Neural progenitor cell (in vitro differentiated cells): ENCODE measurements at regions not wholly inside any gene's neighbourhood (a gene's known extent, or its start where the extent isn't known, plus 50 kb on each side); places are given as distances from the start of the nearest gene placed in this dataset.

Experiments
- DNase-seq: peaks from one replicate; pipeline ENCODE4 v3.0.0-alpha.2; 2016; ENCODE audit warnings: low spot score
- H2AFZ ChIP-seq: fragments of 200-600 bp; sonication (generic); replicated peaks from 2 replicates; pipeline ENCODE4 v1.6.1; 2016; ENCODE audit warnings: antibody characterized with exemption
- H3F3A ChIP-seq: fragments of 200-600 bp; sonication (generic); 2 replicates; pipeline ENCODE4 v1.6.1; 2016; ENCODE audit warnings: antibody characterized with exemption, low read depth
- H3K27ac ChIP-seq: fragments of 200-600 bp; sonication (generic); 2 replicates; pipeline ENCODE4 v1.5.1; 2016; ENCODE audit warnings: mild to moderate bottlenecking
- H3K27me3 ChIP-seq: fragments of 200-600 bp; sonication (generic); 2 replicates; pipeline ENCODE4 v1.6.1; 2016; ENCODE audit warnings: mild to moderate bottlenecking, moderate library complexity
- H3K36me3 ChIP-seq: fragments of 200-600 bp; sonication (generic); 2 replicates; pipeline ENCODE4 v1.5.1; 2016
- H3K4me1 ChIP-seq: fragments of 200-600 bp; sonication (generic); 2 replicates; pipeline ENCODE4 v1.6.1; 2016; ENCODE audit warnings: mixed run types
- H3K4me2 ChIP-seq: fragments of 200-600 bp; sonication (generic); 2 replicates; pipeline ENCODE4 v1.6.1; 2016
- H3K4me3 ChIP-seq: fragments of 200-600 bp; sonication (generic); 2 replicates; pipeline ENCODE4 v1.5.1; 2016
- H3K79me2 ChIP-seq: fragments of 200-600 bp; sonication (generic); 2 replicates; pipeline ENCODE4 v1.6.1; 2016; ENCODE audit warnings: low read depth
- H3K9ac ChIP-seq: fragments of 200-600 bp; sonication (generic); 2 replicates; pipeline ENCODE4 v1.6.1; 2016
- H3K9me3 ChIP-seq: fragments of 200-600 bp; sonication (generic); 2 replicates; pipeline ENCODE4 v1.5.1; 2016; ENCODE audit warnings: low read depth
- H4K20me1 ChIP-seq: fragments of 200-600 bp; sonication (generic); 2 replicates; pipeline ENCODE4 v1.6.1; 2016; ENCODE audit warnings: low read depth
- H3K27ac Mint-ChIP-seq: 3 replicates; pipeline ENCODE4 v1.8.0; 2021; ENCODE audit warnings: mixed read lengths
- H3K27me3 Mint-ChIP-seq: 2 replicates; pipeline ENCODE4 v1.8.0; 2022; ENCODE audit warnings: low read depth, mild to moderate bottlenecking, inconsistent platforms, moderate library complexity, mixed read lengths; ENCODE audit not compliant: insufficient read depth
- H3K36me3 Mint-ChIP-seq: 3 replicates; pipeline ENCODE4 v1.8.0; 2021; ENCODE audit warnings: mixed read lengths
- H3K4me1 Mint-ChIP-seq: 3 replicates; pipeline ENCODE4 v1.8.0; 2021; ENCODE audit warnings: mixed read lengths
- H3K4me3 Mint-ChIP-seq: 3 replicates; pipeline ENCODE4 v1.8.0; 2021; ENCODE audit warnings: mild to moderate bottlenecking, moderate library complexity, mixed read lengths
- H3K9me3 Mint-ChIP-seq: 3 replicates; pipeline ENCODE4 v1.8.0; 2020; ENCODE audit warnings: mixed read lengths
- CTCF ChIP-seq: fragments of 200-600 bp; sonication (generic); IDR thresholded peaks from 2 replicates; pipeline ENCODE4 v1.5.1; 2017; ENCODE audit warnings: antibody characterized with exemption, mild to moderate bottlenecking
- EZH2 ChIP-seq: fragments of 200-600 bp; sonication (generic); IDR thresholded peaks from 2 replicates; pipeline ENCODE4 v1.6.1; 2017; ENCODE audit warnings: antibody characterized with exemption, mild to moderate bottlenecking, moderate library complexity
- EZH2phosphoT487 ChIP-seq: fragments of 200-600 bp; sonication (generic); IDR thresholded peaks from 2 replicates; pipeline ENCODE4 v1.6.1; 2017; ENCODE audit warnings: antibody characterized with exemption

GRCh38 chrX:110511238-110511637 is 152.6 kb downstream of the RTL9 start:
- no peak overlapping the region for H3K27ac Mint-ChIP-seq
- no peaks in the 10 kb centered on the region for H3K36me3 Mint-ChIP-seq
- Histone ChIP-seq H3K9ac (no peak overlapping the region), H2AFZ (no peak overlapping the region), H3K27me3 (no peaks in the 10 kb centered on the region), H3K4me3 (no peak overlapping the region), H3K36me3 (no peaks in the 10 kb centered on the region), H4K20me1 (no peaks in the 10 kb centered on the region), H3K9me3 (no peaks in the 10 kb centered on the region), H3F3A (no peaks in the 10 kb centered on the region), H3K79me2 (no peaks in the 10 kb centered on the region), H3K4me2 (no peak overlapping the region), H3K4me1 (peaks cover 21% of the 10 kb centered on the region), H3K27ac (no peak overlapping the region)
- no peak for DNase-seq
- H3K27me3 Mint-ChIP-seq, result peaks cover 2% of the 10 kb centered on the region
- no peaks in the 10 kb centered on the region for H3K9me3 Mint-ChIP-seq
- H3K4me3 Mint-ChIP-seq, result no peak overlapping the region
- TF ChIP-seq EZH2phosphoT487, result no peak
- TF ChIP-seq CTCF, result no peak
- no peak for TF ChIP-seq EZH2
- H3K4me1 Mint-ChIP-seq, result peaks cover 27% of the 10 kb centered on the region

GRCh38 chrX:110512341-110512740 is 153.7 kb downstream of the RTL9 start:
- Mint-ChIP-seq H3K27me3 (peaks cover 2% of the 10 kb centered on the region), H3K9me3 (no peaks in the 10 kb centered on the region), H3K4me3 (no peak overlapping the region), H3K36me3 (no peaks in the 10 kb centered on the region), H3K27ac (no peak overlapping the region), H3K4me1 (peaks cover 27% of the 10 kb centered on the region)
- no peak overlapping the region for H3K4me2 ChIP-seq
- H3K4me1 ChIP-seq, result peaks cover 21% of the 10 kb centered on the region
- no peak for TF ChIP-seq EZH2
- TF ChIP-seq EZH2phosphoT487, result no peak
- no peak for TF ChIP-seq CTCF
- H3F3A ChIP-seq, result no peaks in the 10 kb centered on the region
- no peak for DNase-seq
- no peak overlapping the region for H3K27ac ChIP-seq
- no peak overlapping the region for H2AFZ ChIP-seq
- H4K20me1 ChIP-seq, result no peaks in the 10 kb centered on the region
- H3K4me3 ChIP-seq, result no peak overlapping the region
- H3K36me3 ChIP-seq, result no peaks in the 10 kb centered on the region
- H3K27me3 ChIP-seq, result no peaks in the 10 kb centered on the region
- H3K9me3 ChIP-seq, result no peaks in the 10 kb centered on the region
- H3K79me2 ChIP-seq, result no peaks in the 10 kb centered on the region
- no peak overlapping the region for H3K9ac ChIP-seq

GRCh38 chrX:110514509-110514908 is 155.9 kb downstream of the RTL9 start:
- Histone ChIP-seq H3K4me2 (no peak overlapping the region), H3K79me2 (no peaks in the 10 kb centered on the region), H3K9me3 (no peaks in the 10 kb centered on the region), H3K36me3 (no peaks in the 10 kb centered on the region), H3F3A (no peaks in the 10 kb centered on the region), H3K4me1 (peaks cover 13% of the 10 kb centered on the region), H3K4me3 (no peak overlapping the region), H3K9ac (no peak overlapping the region), H3K27ac (no peak overlapping the region), H2AFZ (no peak overlapping the region), H3K27me3 (no peaks in the 10 kb centered on the region), H4K20me1 (no peaks in the 10 kb centered on the region)
- Mint-ChIP-seq H3K9me3 (no peaks in the 10 kb centered on the region), H3K4me3 (no peak overlapping the region), H3K4me1 (peaks cover 18% of the 10 kb centered on the region), H3K36me3 (no peaks in the 10 kb centered on the region), H3K27me3 (peaks cover 2% of the 10 kb centered on the region), H3K27ac (no peak overlapping the region)
- no peak for TF ChIP-seq EZH2
- TF ChIP-seq CTCF, result no peak
- TF ChIP-seq EZH2phosphoT487, result no peak
- no peak for DNase-seq

- no peaks in the 10 kb centered on the region for H3F3A ChIP-seq
- H3K27me3 Mint-ChIP-seq, result no peaks in the 10 kb centered on the region
- no peaks in the 10 kb centered on the region for H3K27me3 ChIP-seq
- no peaks in the 10 kb centered on the region for H3K9me3 ChIP-seq
- no peak overlapping the region for H3K27ac ChIP-seq
- no peaks in the 10 kb centered on the region for H4K20me1 ChIP-seq
- H3K4me3 ChIP-seq, result no peak overlapping the region
- peaks cover 3% of the 10 kb centered on the region for H3K9me3 Mint-ChIP-seq
- H3K79me2 ChIP-seq, result no peaks in the 10 kb centered on the region
- no peak for DNase-seq
- peaks cover 13% of the 10 kb centered on the region for H3K4me1 Mint-ChIP-seq
- H3K36me3 Mint-ChIP-seq, result no peaks in the 10 kb centered on the region
- H3K36me3 ChIP-seq, result no peaks in the 10 kb centered on the region
- no peak overlapping the region for H3K4me3 Mint-ChIP-seq
- no peak overlapping the region for H3K9ac ChIP-seq
- no peak overlapping the region for H2AFZ ChIP-seq
- H3K4me2 ChIP-seq, result no peak overlapping the region
- H3K27ac Mint-ChIP-seq, result no peak overlapping the region
- H3K4me1 ChIP-seq, result no peaks in the 10 kb centered on the region
- TF ChIP-seq EZH2phosphoT487 (no peak), EZH2 (no peak), CTCF (no peak)
Measured at GRCh38 chrX:110519501-110519900, 160.9 kb downstream of the RTL9 start.
